ENCODE measurements at regions not wholly inside any gene's neighbourhood (a gene's known extent, or its start where the extent isn't known, plus 50 kb on each side); places are given as distances from the start of the nearest gene placed in this dataset.

- no peak for TF ChIP-seq CTCF (IDR thresholded peaks at IDR 0.05)
- TF ChIP-seq POLR2A (IDR thresholded peaks at IDR 0.05), result no peak
Measured at GRCh38 chr13:86840250-86841191, 830.6 kb upstream of the SLITRK5 start.

Measured in transverse colon (tissue), 3 donors.